ENCODE measurements at regions not wholly inside any gene's neighbourhood (a gene's known extent, or its start where the extent isn't known, plus 50 kb on each side); places are given as distances from the start of the nearest gene placed in this dataset.

DNA sequence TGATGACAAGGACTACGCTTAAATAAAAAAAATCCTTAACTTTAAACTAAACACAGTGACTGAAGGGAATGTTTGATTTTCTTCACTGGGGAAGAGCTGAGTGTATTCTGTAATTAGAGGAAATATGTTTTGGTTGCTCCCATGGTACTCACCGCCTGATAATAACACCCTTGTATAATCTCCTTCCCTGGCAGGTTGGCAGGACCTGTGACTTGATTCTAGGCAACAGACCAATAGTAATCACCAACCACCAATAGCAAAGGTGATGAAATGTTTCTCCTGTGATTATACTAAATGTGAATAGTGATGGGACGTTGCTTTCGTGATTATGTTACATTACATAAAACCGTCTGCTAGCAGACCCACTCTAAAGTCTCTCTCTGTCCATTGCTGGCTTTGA lies 536.8 kb upstream of the CPEB2 start:
- TF ChIP-seq, protein P1, sequence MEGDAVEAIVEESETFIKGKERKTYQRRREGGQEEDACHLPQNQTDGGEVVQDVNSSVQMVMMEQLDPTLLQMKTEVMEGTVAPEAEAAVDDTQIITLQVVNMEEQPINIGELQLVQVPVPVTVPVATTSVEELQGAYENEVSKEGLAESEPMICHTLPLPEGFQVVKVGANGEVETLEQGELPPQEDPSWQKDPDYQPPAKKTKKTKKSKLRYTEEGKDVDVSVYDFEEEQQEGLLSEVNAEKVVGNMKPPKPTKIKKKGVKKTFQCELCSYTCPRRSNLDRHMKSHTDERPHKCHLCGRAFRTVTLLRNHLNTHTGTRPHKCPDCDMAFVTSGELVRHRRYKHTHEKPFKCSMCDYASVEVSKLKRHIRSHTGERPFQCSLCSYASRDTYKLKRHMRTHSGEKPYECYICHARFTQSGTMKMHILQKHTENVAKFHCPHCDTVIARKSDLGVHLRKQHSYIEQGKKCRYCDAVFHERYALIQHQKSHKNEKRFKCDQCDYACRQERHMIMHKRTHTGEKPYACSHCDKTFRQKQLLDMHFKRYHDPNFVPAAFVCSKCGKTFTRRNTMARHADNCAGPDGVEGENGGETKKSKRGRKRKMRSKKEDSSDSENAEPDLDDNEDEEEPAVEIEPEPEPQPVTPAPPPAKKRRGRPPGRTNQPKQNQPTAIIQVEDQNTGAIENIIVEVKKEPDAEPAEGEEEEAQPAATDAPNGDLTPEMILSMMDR (IDR thresholded peaks at IDR 0.05) = no peak
- no peak for TF ChIP-seq EZH2 (IDR thresholded peaks at IDR 0.05)
